CD4-positive, alpha-beta T cell (primary cell): ENCODE measurements at regions not wholly inside any gene's neighbourhood (a gene's known extent, or its start where the extent isn't known, plus 50 kb on each side); places are given as distances from the start of the nearest gene placed in this dataset.

Experiments
- ATAC-seq: fragments of 200-7000 bp; cut with Tn5 transposase; one replicate; pipeline ENCODE4 v1.10.0; 2022; ENCODE audit warnings: mild to moderate bottlenecking; ENCODE audit not compliant: poor library complexity
- CTCF ChIA-PET: fragments of 350-600 bp; sonication (Branson Sonifier 250); formaldehyde crosslinking; loops from one replicate; lab custom pipeline; 2021; ENCODE audit warnings: antibody characterized with exemption, inconsistent platforms; lab: Charles Lee
- POLR2A ChIA-PET: fragments of 350-600 bp; sonication (Branson Sonifier 250); formaldehyde crosslinking; loops from one replicate; lab custom pipeline; 2021; ENCODE audit warnings: antibody characterized with exemption, inconsistent platforms; lab: Charles Lee
- DNase-seq, 14 experiments: peaks; one replicate each; pipeline ENCODE4 v3.0.0-alpha.2; 2013 to 2020; ENCODE audit warnings: mixed read lengths in 2 of 14
- H3K27ac ChIP-seq, 2 donors: one replicate each; pipeline versions ENCODE4 v1.5.1 to v1.7.0; 2013; ENCODE audit warnings: low read length in 2 of 2, low read depth in 1 of 2, mild to moderate bottlenecking in 1 of 2
- H3K27me3 ChIP-seq, 2 experiments: 1 replicate in 1 of 2; 2 replicates in 1 of 2; pipeline versions ENCODE4 v1.6.1 to v1.7.0; 2013; ENCODE audit warnings: low read length in 2 of 2, control low read depth in 1 of 2, mild to moderate bottlenecking in 1 of 2, moderate library complexity in 1 of 2; ENCODE audit not compliant: insufficient read depth in 2 of 2, control insufficient read depth in 1 of 2
- H3K36me3 ChIP-seq: one replicate; pipeline ENCODE4 v1.6.1; 2013; ENCODE audit warnings: low read length, control low read depth; ENCODE audit not compliant: insufficient read depth
- H3K4me1 ChIP-seq: one replicate; pipeline ENCODE4 v1.6.1; 2013; ENCODE audit warnings: low read length, control low read depth; ENCODE audit not compliant: insufficient read depth
- H3K4me3 ChIP-seq: one replicate; pipeline ENCODE4 v1.5.1; 2013; ENCODE audit warnings: mild to moderate bottlenecking, low read length, moderate library complexity
- H3K9me3 ChIP-seq, 2 experiments: 1 replicate in 1 of 2; 2 replicates in 1 of 2; pipeline versions ENCODE4 v1.6.1 to v1.7.0; 2013; ENCODE audit warnings: low read length in 2 of 2, mild to moderate bottlenecking in 2 of 2, control low read depth in 1 of 2, moderate library complexity in 1 of 2; ENCODE audit not compliant: control insufficient read depth in 1 of 2, insufficient read depth in 1 of 2
- H3K27ac Mint-ChIP-seq: one replicate; pipeline ENCODE4 v1.8.0; 2020; ENCODE audit warnings: mixed read lengths
- H3K27me3 Mint-ChIP-seq: one replicate; pipeline ENCODE4 v1.8.0; 2021; ENCODE audit warnings: mixed read lengths
- H3K36me3 Mint-ChIP-seq: one replicate; pipeline ENCODE4 v1.8.0; 2021; ENCODE audit warnings: low read depth, mixed read lengths
- H3K4me1 Mint-ChIP-seq: one replicate; pipeline ENCODE4 v1.8.0; 2021; ENCODE audit warnings: low read depth, mixed read lengths
- H3K4me3 Mint-ChIP-seq: one replicate; pipeline ENCODE4 v1.8.0; 2020; ENCODE audit warnings: mild to moderate bottlenecking, mixed read lengths
- H3K9me3 Mint-ChIP-seq: one replicate; pipeline ENCODE4 v1.8.0; 2020; ENCODE audit warnings: mixed read lengths
- CTCF ChIP-seq: fragments of 200-600 bp; IDR thresholded peaks from one replicate; pipeline ENCODE4 v1.8.0; 2022; ENCODE audit warnings: antibody characterized with exemption, mild to moderate bottlenecking
- intact Hi-C, 2 experiments: fragments of 100-400 bp; cut with DNase I in 1 of 2; cut with micrococcal nuclease in 1 of 2; formaldehyde crosslinking; loops; one replicate each; pipeline versions ENCODE4 v1.15.1 to v1.9.0; 2023 to 2025; cut with DNase I, micrococcal nuclease

- POLR2A ChIA-PET = no interaction called here
- CTCF ChIA-PET = no interaction called here
- no peak overlapping the region for H3K4me3 ChIP-seq
- Mint-ChIP-seq H3K36me3 (no peaks in the 10 kb centered on the region), H3K27ac (no peak overlapping the region), H3K9me3 (no peaks in the 10 kb centered on the region), H3K4me1 (no peaks in the 10 kb centered on the region), H3K27me3 (peaks cover 45% of the 10 kb centered on the region), H3K4me3 (no peak overlapping the region)
- no peak overlapping the region for H3K27ac ChIP-seq
- TF ChIP-seq CTCF = no peak
- no peaks in the 10 kb centered on the region for H3K4me1 ChIP-seq
- no peak for ATAC-seq
- no peaks in the 10 kb centered on the region for H3K36me3 ChIP-seq
- peaks cover 0 to 5% of the 10 kb centered on the region in 2 experiments for H3K27me3 ChIP-seq
- intact Hi-C loops = no loop called here
- DNase-seq = no peak
- peaks cover 0 to 9% of the 10 kb centered on the region in 2 experiments for H3K9me3 ChIP-seq
These were observed 88.2 kb downstream of the KLHL28 start for GRCh38 chr14:44873536-44873935.

GRCh38 chr14:44866770-44867169 is 95.0 kb downstream of the KLHL28 start:
- no peaks in the 10 kb centered on the region for H3K4me1 Mint-ChIP-seq
- no peak overlapping the region for H3K4me3 Mint-ChIP-seq
- peaks cover 21% of the 10 kb centered on the region for H3K27me3 Mint-ChIP-seq
- DNase-seq (no peak), ATAC-seq (no peak)
- H3K9me3 Mint-ChIP-seq = no peaks in the 10 kb centered on the region
- TF ChIP-seq CTCF = no peak
- Histone ChIP-seq H3K36me3 (no peaks in the 10 kb centered on the region), H3K9me3 (no peaks in the 10 kb centered on the region), H3K27ac (no peak overlapping the region), H3K4me1 (no peaks in the 10 kb centered on the region), H3K4me3 (no peak overlapping the region), H3K27me3 (no peaks in the 10 kb centered on the region)
- CTCF ChIA-PET = no interaction called here
- no peak overlapping the region for H3K27ac Mint-ChIP-seq
- POLR2A ChIA-PET = no interaction called here
- H3K36me3 Mint-ChIP-seq = no peaks in the 10 kb centered on the region
- intact Hi-C loops = no loop called here

- Mint-ChIP-seq H3K4me3 (no peak overlapping the region), H3K4me1 (no peaks in the 10 kb centered on the region), H3K36me3 (no peaks in the 10 kb centered on the region), H3K27ac (no peak overlapping the region), H3K9me3 (no peaks in the 10 kb centered on the region), H3K27me3 (peaks cover 20% of the 10 kb centered on the region)
- CTCF ChIA-PET = no interaction called here
- no peaks in the 10 kb centered on the region for H3K4me1 ChIP-seq
- TF ChIP-seq CTCF = no peak
- no peak for DNase-seq
- POLR2A ChIA-PET = no interaction called here
- intact Hi-C loops = no loop called here
- no peak for ATAC-seq
- no peaks in the 10 kb centered on the region for H3K9me3 ChIP-seq
- H3K27me3 ChIP-seq = no peaks in the 10 kb centered on the region
- H3K36me3 ChIP-seq = no peaks in the 10 kb centered on the region
- no peak overlapping the region for H3K27ac ChIP-seq
- no peak overlapping the region for H3K4me3 ChIP-seq
These were observed 95.4 kb downstream of the KLHL28 start for GRCh38 chr14:44866322-44866721.
